ENCODE measurements at regions not wholly inside any gene's neighbourhood (a gene's known extent, or its start where the extent isn't known, plus 50 kb on each side); places are given as distances from the start of the nearest gene placed in this dataset.

DNA sequence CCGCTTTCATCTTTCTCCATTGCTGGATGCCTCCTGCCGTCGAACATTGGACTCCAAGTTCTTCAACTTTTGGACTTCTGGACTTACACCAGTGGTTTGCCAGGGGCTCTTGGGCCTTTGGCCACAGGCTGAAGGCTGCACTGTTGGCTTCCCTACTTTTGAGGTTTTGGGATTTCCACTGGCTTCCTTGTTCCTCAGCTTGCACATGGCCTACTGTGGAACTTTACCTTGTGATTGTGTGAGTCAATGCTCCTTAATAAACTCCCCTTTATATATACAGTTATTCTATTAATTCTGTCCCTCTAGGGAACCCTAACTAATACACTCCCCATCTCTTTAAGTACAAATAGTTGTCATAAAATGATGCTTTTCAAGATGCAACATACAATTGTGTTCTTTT lies 595.3 kb downstream of the ARAP2 start:
- H3K4me1 Mint-ChIP-seq (ENCODE audit: low read depth) = no peaks in the 10 kb centered on the region
- H3K9me3 Mint-ChIP-seq = peaks cover 26% of the 10 kb centered on the region
- no peak overlapping the region for H3K4me3 Mint-ChIP-seq
- TF ChIP-seq, protein P1, sequence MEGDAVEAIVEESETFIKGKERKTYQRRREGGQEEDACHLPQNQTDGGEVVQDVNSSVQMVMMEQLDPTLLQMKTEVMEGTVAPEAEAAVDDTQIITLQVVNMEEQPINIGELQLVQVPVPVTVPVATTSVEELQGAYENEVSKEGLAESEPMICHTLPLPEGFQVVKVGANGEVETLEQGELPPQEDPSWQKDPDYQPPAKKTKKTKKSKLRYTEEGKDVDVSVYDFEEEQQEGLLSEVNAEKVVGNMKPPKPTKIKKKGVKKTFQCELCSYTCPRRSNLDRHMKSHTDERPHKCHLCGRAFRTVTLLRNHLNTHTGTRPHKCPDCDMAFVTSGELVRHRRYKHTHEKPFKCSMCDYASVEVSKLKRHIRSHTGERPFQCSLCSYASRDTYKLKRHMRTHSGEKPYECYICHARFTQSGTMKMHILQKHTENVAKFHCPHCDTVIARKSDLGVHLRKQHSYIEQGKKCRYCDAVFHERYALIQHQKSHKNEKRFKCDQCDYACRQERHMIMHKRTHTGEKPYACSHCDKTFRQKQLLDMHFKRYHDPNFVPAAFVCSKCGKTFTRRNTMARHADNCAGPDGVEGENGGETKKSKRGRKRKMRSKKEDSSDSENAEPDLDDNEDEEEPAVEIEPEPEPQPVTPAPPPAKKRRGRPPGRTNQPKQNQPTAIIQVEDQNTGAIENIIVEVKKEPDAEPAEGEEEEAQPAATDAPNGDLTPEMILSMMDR (IDR thresholded peaks at IDR 0.05) = no peak
- no peaks in the 10 kb centered on the region for H3K27me3 Mint-ChIP-seq (ENCODE audit: insufficient read depth)
- no peak for DNase-seq
- no peak overlapping the region for H3K27ac Mint-ChIP-seq
- H3K36me3 Mint-ChIP-seq (ENCODE audit: low read depth) = no peaks in the 10 kb centered on the region

DNA sequence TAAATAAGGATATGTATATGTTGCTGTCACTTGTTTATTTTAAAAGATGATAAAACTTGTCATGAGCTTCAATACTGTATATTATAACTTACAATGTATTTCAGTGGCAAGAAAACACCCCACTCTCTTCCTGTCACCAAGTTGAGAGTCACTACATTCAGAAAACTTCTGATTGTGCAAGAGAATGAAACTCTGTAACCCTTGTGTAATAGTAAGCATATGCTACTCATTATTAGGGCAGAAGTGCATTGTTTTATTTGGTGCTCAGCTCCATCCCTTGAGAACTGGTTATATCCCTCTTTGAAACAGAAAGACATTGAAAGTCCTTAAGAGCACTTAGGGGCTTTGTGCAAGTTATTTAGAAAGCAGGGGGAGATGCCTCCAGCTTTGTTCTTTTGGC lies 594.5 kb downstream of the ARAP2 start:
- TF ChIP-seq, protein P1 (IDR thresholded peaks at IDR 0.05) = no peak
- no peaks in the 10 kb centered on the region for H3K27me3 Mint-ChIP-seq (ENCODE audit: insufficient read depth)
- H3K36me3 Mint-ChIP-seq (ENCODE audit: low read depth) = no peaks in the 10 kb centered on the region
- peaks cover 26% of the 10 kb centered on the region for H3K9me3 Mint-ChIP-seq
- no peak for DNase-seq
- no peak overlapping the region for H3K27ac Mint-ChIP-seq
- H3K4me1 Mint-ChIP-seq (ENCODE audit: low read depth) = no peaks in the 10 kb centered on the region
- no peak overlapping the region for H3K4me3 Mint-ChIP-seq

DNA sequence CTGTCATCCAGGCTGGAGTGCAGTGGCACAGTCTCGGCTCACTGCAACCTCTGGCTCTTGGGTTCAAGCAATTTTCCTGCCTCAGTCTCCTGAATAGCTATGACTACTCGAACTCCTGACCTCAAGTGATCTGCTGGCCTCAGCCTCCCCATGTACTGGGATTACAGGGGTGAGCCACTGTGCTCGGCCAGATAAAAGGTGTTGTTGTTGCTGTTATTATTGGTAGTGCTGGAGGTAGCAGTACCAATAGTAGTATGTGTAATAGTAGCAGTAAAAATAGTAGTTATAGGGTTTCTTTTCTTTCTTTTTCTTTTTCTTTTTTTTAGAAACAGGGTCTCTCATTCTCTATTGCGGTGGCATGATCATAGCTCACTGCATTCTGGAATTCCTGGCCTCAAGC lies 592.1 kb downstream of the ARAP2 start:
- Mint-ChIP-seq H3K4me3 (no peak overlapping the region), H3K27ac (no peak overlapping the region), H3K4me1 (ENCODE audit: low read depth) (no peaks in the 10 kb centered on the region), H3K36me3 (ENCODE audit: low read depth) (no peaks in the 10 kb centered on the region), H3K9me3 (peaks cover 21% of the 10 kb centered on the region), H3K27me3 (ENCODE audit: insufficient read depth) (no peaks in the 10 kb centered on the region)
- DNase-seq = no peak
- TF ChIP-seq, protein P1 (IDR thresholded peaks at IDR 0.05) = no peak

DNA sequence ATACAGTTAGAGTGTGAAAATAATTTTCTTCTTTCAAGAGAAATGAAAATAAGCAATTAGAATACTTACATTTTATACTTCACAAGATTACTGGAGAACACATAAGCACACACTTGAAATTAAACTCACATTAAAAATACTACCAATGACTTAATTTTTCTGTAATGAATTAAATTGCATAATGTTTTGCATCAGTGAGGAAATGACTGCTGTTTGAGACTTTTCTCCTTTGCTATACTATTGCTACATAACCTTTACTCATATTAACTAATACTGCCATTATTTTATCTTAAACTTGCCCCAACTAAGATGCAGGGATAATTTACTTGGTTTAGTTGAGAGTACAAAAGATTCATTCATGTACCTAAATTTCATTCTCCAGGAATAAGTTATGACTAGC lies 590.9 kb downstream of the ARAP2 start:
- Mint-ChIP-seq H3K4me1 (ENCODE audit: low read depth) (no peaks in the 10 kb centered on the region), H3K36me3 (ENCODE audit: low read depth) (no peaks in the 10 kb centered on the region), H3K4me3 (no peak overlapping the region), H3K9me3 (peaks cover 30% of the 10 kb centered on the region), H3K27ac (no peak overlapping the region), H3K27me3 (ENCODE audit: insufficient read depth) (no peaks in the 10 kb centered on the region)
- DNase-seq = no peak
- TF ChIP-seq, protein P1 (IDR thresholded peaks at IDR 0.05) = no peak

DNA sequence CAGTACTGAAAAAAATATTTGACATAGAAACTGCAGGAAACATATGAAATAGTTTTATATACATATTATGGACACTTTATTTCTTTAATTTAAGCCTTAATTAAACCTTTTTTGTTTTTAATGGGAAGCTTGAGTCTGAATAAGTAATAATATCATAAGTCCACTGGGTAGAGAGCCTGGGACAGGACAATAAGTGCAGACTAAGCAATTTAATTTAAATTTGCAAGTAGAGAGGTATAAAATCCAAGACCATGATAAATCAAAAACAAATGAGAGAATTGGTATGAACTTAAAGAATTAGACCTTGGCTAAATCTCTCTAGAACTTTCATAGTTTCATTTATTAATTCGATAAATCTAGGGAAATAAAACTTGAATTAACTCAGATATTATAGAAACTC lies 571.2 kb downstream of the ARAP2 start:
- Mint-ChIP-seq H3K27me3 (ENCODE audit: insufficient read depth) (no peaks in the 10 kb centered on the region), H3K4me1 (ENCODE audit: low read depth) (no peaks in the 10 kb centered on the region), H3K27ac (no peak overlapping the region), H3K4me3 (no peak overlapping the region), H3K9me3 (peaks cover 31% of the 10 kb centered on the region), H3K36me3 (ENCODE audit: low read depth) (no peaks in the 10 kb centered on the region)
- TF ChIP-seq, protein P1 (IDR thresholded peaks at IDR 0.05) = no peak
- no peak for DNase-seq

DNA sequence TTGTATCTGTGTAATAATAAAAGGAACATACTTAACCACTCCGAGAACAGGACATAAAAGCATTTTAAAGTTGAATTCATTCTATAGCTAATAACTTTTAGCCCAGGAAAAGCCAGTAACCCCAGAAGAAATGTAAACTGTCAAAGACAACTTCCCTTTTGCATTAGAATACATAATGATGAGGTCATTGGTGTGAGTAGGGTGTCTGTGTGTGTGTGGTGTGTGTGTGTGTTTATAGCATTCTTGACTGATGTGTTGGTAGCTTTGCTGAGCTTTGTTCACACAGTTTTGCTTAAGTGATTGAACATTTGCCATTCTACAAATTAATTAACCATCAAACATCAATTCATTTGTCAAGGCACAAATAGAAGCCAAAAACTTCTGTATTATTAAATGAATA lies 559.6 kb downstream of the ARAP2 start:
- Mint-ChIP-seq H3K4me3 (no peak overlapping the region), H3K4me1 (ENCODE audit: low read depth) (no peaks in the 10 kb centered on the region), H3K27ac (no peak overlapping the region), H3K36me3 (ENCODE audit: low read depth) (peaks cover 3% of the 10 kb centered on the region; the same call in 1 of the 2 replicates), H3K9me3 (peaks cover 30% of the 10 kb centered on the region), H3K27me3 (ENCODE audit: insufficient read depth) (no peaks in the 10 kb centered on the region)
- DNase-seq = no peak
- TF ChIP-seq, protein P1 (IDR thresholded peaks at IDR 0.05) = no peak

Data from HFFc6 (cell line).